ENCODE measurements at regions not wholly inside any gene's neighbourhood (a gene's known extent, or its start where the extent isn't known, plus 50 kb on each side); places are given as distances from the start of the nearest gene placed in this dataset.

GRCh38 chr1:94355485-94355980, 62.7 kb upstream of the ABCD3 start:
- TF ChIP-seq CTCF (IDR thresholded peaks at IDR 0.05 in 8 of 11, conservative IDR thresholded peaks at IDR 0.05 in 3 of 11) (no peak), POLR2AphosphoS5 (IDR thresholded peaks at IDR 0.05) (no peak), POLR2A (IDR thresholded peaks at IDR 0.05) (no peak)
